HG03139 (cell line): ENCODE measurements at regions not wholly inside any gene's neighbourhood (a gene's known extent, or its start where the extent isn't known, plus 50 kb on each side); places are given as distances from the start of the nearest gene placed in this dataset.

Experiments
- ATAC-seq: cut with Tn5 transposase; IDR thresholded peaks from one replicate; pipeline ENCODE4 v1.9.1; 2021; ENCODE audit not compliant: unreplicated experiment

DNA sequence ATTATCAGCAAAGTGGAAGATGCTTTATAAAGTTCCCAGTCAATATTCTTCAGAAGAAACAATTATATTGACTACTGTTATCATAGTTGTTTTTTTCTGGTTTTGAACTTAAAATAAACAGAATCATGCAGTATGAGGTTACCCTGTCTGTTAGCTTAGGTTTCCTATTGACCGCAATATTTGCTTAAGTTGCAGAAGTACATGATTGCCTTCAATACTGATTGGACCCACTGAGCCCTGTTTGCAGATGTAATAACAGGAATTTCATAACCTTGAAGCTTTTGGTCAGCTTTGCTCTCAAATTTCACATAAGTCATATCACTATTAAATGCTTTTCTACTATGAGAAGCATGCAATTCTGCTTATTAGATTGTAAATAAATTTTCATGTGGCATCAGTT is 229.1 kb upstream of the FSTL5 start:
- no peak for ATAC-seq

DNA sequence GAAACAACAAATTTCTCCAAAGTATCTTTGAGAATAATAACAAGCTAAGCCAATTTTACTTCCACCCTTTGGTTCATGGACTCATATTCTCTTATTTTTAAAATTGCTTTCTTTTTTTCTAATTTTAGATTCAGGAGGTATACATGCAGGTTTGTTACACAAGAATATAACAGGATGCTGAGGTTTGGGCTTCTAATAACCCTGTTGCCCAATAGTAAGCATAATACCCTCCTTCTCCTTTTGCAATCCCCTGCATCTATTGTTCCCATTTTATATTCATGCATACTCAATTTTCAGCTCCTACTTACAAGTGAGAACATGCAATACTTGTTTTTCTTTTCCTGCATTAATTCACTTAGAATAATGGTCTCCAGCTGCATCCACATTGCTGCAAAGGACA is 202.3 kb upstream of the FSTL5 start:
- ATAC-seq, result no peak

DNA sequence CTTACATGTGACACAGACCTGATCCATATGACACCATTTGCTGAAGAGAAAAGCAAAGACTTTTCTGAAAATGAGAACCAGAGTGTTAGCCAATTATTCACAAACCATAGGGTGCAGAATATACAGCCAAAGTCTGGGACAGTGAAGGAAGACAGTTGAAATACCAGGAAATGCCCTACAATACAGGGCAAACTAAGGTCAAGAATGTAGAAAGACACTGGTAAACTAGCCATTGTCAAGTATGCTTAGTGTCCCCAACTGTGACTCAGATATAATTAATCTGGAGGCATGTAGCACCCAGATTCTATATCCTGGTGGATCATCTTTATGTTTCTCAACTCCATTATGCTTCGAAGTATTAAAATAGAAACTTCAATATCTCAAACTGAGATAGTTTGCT is 200.9 kb upstream of the FSTL5 start:
- ATAC-seq, result no peak

DNA sequence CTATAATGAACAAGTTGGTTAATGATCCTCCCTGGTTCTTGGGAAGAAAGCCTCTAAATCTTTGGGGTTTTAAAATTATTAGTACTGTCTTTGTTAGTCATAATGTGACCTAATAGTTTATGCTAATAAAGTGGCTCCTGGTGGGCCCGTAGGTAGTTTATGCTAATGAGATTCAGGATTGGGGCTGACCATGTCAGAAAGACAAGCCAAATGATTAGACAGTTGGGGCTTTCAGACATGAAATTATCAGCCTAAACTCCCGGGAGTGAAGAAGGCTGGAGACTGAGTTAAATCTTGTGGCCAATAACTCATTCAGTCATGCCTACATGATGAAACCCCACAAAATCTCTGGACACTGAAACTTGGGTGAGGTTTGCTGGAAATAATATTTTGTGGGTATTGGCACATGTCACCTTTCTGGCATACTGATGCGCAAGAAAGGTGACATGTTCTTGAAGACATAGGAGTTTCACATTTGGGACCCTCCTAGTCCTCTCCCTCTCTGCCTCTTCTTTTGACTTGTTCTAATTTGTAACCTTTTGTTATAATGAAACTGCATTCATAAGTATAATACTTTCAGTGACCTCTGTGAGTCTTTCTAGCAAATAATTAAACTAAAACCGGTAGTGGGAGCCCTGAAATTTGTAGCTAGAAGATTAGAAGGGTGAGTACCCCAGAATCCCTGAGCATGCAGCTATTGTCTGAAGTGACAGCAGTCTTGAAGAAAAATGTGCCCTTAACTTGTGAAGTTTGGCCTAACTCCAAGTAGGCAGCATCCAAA is 196.8 kb upstream of the FSTL5 start:
- no peak for ATAC-seq

DNA sequence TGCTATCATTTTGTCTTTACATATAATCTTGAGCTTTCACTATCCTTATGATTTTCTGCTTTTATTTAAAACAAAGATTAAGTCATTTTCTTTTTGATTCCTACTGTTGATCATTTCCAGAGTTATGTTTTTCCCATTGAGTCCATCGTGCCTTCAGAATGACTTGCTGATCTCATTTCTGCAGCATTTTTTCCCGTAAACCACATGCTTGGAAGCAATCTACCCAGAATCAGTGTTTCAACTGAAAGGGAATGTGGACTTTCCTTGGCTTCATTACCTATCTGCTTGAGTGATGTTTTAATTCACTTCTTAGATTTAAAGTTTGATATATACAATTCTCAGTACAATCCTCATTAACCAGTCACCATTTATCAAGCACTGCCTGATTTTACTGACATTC is 192.4 kb upstream of the FSTL5 start:
- no peak for ATAC-seq

DNA sequence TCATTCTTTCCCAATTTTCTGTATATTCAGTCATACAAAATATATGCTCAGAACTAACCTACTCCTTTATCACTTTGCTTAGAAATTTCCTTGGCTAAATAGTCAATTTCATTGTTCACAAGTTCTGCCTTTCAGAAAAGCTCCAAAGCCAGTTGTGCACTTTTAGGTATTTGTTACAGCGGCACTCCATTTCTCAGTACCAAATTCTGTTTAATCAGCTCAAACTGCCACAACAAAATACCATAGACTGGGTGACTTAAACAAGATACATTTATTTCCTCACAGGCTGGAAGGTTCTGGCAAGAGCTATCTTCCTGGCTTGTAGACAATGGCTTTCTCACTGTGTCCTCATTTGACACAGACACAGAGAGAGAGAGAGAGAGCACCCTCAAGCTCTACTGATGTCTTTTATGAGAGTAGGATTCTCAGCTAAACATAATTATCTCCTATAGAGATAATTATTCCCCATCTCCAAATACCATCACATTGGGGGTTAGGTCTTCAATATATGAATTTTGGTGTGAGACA is 188.8 kb upstream of the FSTL5 start:
- no peak for ATAC-seq

DNA sequence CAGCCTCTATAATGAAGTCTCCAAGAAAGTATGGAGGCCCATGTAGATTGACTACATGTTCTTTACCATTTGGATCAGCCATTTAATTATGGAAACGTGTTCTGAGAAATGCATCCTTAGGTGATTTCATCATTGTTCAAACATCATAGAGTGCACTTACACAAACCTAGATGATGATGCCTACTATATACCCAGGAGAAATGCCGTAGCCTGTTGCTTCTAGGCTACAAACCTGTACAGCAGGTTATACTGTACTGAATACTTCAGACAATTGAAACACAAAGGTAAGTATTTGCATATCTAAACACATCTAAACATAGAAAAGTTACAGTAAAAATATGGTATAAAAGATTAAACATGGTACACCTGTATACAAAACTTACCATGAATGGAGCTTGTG is 186.5 kb upstream of the FSTL5 start:
- ATAC-seq, result no peak

DNA sequence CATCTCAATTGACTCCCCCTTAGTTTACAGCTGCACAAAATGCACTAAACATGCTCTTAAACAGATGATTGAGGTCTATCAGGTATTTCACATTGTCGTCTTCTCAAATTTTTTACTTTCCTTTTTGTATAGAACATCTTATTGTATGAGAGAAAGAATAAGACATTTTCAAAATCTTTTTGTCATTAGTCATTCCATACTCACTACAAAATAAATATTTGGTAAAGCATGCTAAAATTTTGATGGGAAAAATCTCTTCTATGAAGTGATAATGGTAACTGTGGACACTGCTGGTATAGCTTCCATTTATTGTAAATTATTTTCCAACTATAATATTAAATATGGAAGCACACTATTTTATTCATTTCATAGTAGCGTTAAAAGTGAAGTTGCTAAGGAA is 185.6 kb upstream of the FSTL5 start:
- no peak for ATAC-seq

DNA sequence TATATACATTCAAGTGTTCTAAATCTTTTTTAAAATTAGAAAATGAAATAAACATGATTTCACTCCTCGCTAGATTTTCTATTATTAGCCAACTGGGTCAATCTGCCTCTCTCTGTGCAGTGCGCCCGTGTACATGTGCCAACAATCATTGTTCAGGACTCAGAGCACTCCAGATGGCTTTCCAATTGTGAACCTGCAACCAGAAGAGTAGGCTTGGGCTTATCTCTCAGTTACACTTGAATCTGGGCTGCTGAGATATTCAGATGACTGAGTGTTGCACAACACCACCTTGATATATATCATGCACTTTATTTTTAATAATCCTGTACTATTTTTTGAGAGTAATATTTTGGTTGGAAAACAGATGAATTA is 184.0 kb upstream of the FSTL5 start:
- ATAC-seq, result no peak

DNA sequence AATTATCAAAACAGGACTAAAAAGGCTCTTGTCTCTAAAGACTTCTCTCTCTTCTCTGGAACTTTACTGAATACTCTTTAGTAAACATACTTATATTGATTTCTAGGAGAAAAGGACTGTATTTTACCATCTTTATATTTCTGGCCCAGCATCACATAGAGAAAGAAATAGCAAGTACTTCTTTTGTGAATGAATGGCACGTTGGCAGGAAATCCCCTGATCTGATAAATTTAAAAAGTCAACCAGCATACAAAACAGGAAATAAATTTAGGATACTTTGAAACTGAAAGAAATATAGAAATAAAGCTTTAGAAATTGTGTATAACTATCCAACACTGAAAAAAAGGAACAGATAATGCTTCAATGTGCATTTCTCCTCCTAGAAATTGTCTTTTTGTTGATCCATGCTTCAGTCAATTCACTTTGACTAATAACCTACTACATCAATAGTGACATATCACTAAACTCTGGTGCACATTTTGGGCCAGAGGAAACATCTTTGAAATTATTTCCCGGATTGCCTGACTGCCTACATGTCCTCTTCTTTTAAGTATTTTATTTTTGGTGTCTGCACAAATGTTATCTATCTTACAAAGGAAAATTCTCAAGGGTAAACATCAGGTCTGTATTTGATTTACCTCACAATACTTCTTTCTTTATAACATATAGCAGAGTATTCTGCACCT is 183.5 kb upstream of the FSTL5 start:
- ATAC-seq, result no peak

DNA sequence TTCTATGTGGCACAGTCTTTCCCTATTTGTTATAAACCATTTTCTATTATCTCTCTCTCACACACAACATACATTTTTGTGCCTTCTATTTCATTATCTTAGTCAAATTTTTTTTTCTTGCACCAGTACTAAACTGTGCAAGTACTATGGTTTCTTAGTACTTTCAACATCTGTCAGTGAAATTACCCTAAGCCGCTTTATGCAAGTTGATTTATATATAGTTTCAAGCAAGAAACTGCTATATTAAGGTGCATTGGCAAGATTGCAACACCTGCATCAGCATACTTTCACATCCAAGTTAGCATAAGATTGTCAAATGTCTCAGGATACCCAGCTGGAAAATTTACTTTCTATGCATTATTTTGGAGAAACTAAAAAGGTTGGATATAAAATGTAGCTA is 180.2 kb upstream of the FSTL5 start:
- no peak for ATAC-seq

DNA sequence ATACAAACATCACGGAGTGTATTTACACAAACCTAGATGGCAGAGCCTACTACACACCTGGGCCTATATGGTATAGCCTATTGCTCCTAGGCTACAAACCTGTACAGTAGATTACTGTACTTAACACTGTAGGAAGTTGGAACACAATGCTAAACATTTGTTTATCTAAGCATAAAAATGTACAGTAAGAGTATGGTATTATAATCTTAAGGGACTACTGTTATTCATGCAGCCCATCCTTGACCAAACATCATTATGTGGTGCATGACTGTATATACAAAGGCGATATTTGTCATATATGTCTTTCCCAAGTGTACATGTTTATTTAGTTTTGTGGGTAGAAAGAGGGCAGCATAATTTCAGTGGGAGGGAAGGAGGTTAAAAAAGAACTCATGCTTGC is 177.7 kb upstream of the FSTL5 start:
- no peak for ATAC-seq

DNA sequence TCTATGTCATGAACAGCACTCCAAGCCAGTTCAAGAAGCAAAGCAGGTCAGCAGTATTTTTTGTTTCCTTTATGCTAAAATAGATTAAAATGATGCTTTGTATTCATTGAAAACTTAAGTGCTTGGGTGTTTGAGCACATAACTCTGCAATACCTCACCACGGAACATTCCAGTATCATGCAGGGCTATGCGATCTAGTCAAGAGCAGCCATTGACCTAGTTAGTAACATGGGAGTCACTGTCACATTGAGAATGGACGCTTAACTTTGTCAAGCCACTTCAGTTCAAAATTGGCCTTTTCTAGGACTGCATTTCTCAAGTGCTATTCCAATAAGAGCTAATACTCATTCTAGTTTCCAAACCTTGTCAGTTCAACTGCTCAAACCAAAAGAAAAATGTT is 160.1 kb upstream of the FSTL5 start:
- no peak for ATAC-seq

DNA sequence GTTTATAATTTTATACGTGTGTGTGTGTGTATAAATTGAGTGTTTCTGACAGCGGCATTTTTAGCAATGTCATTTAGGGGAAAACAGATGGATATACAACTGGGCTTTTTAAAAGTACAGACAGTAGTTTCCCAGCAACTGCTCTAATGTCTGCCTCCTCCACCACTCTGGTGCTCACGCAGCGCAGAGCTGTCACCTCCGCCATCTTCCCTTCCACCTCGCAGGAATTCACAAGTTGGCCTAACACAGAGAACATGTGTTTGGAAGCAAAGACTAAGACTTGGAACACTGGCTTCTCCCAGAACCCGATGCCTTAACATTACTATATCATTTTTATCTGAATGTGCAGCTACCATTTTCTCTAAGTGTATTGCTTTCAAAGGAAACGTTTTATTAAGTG is 158.3 kb upstream of the FSTL5 start:
- no peak for ATAC-seq

DNA sequence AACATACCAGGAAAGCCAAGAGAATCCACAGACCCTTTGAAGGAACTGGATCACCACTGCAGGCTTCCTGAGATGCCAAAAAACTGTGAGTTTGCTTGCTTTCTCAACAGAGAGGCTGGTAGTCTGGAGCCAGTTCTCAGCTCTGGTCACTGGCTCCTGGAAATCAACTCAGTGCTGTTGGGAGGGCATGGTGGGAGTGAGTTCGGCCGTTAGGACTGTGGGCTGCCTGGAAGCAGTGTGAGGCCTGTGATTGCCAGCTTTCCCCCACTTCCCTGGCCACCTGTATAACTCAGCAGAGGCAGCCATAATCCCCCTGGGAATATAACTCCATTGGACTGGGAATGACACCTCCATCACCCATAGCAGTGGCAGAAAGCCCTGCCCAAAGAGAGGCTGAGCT is 122.0 kb upstream of the FSTL5 start:
- ATAC-seq, result no peak

DNA sequence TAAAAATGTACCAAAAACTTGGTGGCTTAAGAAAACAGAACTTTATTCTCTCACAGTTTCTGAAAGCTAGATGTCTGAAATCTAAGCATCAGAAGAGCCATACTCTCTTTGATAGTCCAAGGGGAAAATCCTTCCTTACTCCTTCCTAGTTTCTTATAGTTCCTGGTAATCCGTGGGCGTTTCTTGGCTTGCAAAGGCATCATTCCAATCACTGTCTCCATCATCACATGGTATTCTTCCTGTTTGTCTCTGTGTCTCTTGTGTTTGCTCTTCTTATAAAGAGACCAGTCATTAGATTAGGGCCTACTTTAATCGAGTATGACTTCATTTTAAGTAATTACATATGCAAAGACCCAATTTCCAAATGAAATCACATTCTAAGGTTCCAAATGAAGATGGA is 118.9 kb upstream of the FSTL5 start:
- ATAC-seq, result no peak

DNA sequence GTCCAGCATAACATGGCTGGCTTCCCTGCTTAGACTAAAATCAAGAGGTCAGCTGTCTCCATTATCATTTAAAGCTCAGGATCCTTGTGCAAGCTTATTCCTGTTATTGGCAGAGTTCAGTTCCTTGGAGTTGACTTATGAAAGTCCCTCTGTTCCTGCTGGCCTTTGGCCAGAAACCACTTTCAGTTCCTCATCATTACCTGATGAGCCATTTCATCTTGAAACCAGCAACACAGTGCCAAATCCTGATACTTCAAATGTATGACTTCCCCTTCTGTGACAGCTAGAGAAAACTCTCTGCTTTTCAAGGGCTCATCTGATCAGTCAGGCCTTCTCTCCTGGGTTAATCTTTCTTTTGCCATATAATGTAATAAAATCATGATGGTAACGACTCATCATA is 110.6 kb upstream of the FSTL5 start:
- ATAC-seq, result peak; percentile 72

DNA sequence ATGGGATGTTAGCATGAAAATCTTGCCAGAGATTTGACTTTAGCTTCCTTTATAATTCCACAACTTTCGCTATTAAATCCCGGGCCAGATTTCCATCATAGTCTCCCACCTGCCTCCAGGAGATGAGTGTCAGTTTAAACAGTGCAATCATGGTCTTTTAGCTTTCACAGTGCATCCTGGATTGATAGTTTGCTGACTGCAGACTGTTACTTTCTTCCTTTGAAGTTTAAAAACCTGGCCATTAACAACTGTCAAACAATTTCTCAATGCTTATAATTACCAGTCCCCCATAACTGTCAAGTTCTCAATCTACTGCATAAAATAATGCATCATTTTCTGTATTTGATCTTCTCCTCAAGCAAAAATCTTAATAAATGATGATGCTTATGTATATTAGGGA is 108.4 kb upstream of the FSTL5 start:
- no peak for ATAC-seq

DNA sequence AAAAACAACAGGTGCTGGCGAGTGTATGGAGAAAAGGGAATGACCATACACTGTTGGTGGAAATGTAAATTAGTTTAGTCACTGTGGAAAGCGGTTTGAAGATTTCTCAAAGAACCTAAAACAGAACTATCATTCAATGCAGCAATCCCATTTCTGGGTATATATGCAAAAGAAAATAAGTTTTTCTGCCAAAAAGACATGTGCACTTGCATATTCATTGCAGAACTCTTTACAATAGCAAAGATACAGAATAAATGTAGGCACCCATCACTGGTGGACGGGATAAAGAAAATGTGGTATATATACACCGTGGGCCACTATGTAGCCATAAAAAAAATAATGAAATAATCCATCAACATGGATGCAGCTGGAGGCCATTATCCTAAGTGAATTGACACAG is 105.1 kb upstream of the FSTL5 start:
- ATAC-seq, result no peak

DNA sequence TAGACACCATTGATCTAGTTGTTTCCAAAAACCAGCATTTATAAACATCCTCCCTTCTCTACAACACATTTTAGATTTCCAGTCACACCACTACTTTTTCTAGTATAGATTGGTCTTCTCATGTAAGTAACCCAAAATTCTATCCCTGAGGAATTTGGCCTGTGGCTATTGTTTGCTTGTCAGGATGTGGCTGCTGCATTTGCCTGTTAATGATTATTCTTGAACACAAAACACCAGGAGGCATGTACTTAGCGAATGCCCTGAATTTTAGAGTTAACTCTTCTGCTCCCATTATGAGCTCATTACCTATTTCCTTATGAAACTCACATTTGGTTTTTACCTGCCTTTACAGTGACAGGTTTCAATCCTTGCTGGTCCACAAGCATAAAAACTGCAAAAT is 102.0 kb upstream of the FSTL5 start:
- ATAC-seq, result no peak

DNA sequence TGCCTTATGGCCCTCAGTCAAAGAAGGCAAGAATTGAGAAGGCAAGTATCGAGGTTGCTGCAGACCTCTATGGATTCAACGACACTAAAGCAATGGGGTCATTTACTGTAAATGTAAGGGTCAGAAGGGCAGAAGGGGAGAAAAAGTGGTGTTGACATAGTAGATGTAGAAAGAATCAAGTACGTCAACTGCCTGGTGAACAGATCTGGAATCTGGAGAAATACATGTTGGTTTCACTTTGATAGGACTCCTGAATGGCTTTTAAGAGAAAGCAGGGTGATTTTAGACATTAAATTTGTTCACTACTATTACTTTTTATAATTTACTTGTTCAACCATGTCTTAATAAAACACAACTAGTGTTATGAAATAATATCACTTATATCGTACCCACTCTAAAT is 81.3 kb upstream of the FSTL5 start:
- no peak for ATAC-seq

DNA sequence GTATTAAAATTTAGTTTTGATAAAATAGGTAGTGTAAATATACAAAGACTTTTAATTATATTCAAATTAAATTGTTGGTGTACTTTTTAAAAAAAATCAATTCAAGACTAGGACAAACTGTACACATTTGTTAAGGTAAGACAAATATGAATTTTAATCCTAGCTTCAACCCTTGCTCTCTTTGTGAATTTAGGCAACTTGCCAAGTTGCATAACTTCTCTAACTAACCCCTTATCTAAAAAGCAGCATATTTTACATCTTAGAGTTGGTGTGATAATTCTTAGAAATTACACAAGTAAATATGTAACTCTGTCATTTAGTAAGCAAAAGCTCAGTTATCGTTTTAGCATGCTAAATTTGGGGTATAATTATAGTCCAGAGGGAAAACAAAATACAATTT is 78.1 kb upstream of the FSTL5 start:
- ATAC-seq, result no peak
